MG63 (cell line): ENCODE measurements at regions not wholly inside any gene's neighbourhood (a gene's known extent, or its start where the extent isn't known, plus 50 kb on each side); places are given as distances from the start of the nearest gene placed in this dataset.

Source experiments
- DNase-seq: peaks from one replicate; pipeline ENCODE4 v3.0.0-alpha.2; 2020
- H3K27me3 ChIP-seq: fragments of 250-450 bp; sonication (Bioruptor Pico); 2 replicates; pipeline ENCODE4 v1.5.1; 2020; ENCODE audit warnings: mild to moderate bottlenecking, moderate library complexity
- H3K36me3 ChIP-seq: fragments of 250-450 bp; sonication (Bioruptor Pico); 2 replicates; pipeline ENCODE4 v1.5.1; 2020; ENCODE audit warnings: mild to moderate bottlenecking, moderate library complexity
- H3K4me3 ChIP-seq: fragments of 250-450 bp; sonication (Bioruptor Pico); 2 replicates; pipeline ENCODE4 v1.5.1; 2020; ENCODE audit warnings: mild to moderate bottlenecking, moderate library complexity
- H3K9me3 ChIP-seq: fragments of 250-450 bp; sonication (Bioruptor Pico); 2 replicates; pipeline ENCODE4 v1.5.1; 2020; ENCODE audit warnings: mild to moderate bottlenecking, moderate library complexity

DNA sequence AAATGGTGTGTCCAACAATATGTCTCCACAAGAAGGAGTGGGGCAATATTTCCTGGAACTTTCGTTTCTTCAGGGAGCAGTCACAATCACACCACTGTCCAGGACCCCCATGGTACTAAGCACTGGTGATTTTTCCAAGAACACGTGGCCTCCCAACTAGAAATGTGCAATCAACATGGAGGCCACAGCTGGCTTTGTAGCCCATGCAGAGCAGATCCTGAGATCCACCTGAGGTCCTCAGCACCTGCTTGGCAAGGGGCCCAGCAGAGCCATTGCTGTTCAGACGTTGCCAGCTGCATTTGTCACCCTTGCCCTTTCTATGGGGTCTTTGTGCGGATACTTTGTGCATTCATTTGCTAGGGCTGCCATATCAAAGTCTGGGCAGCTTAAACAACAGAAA, 334.5 kb upstream of the IRX4 start:
- Histone ChIP-seq H3K27me3 (peaks cover 14% of the 10 kb centered on the region; the same call in 1 of the 2 replicates), H3K9me3 (no peaks in the 10 kb centered on the region), H3K36me3 (no peaks in the 10 kb centered on the region), H3K4me3 (no peak overlapping the region)
- DNase-seq = no peak

DNA sequence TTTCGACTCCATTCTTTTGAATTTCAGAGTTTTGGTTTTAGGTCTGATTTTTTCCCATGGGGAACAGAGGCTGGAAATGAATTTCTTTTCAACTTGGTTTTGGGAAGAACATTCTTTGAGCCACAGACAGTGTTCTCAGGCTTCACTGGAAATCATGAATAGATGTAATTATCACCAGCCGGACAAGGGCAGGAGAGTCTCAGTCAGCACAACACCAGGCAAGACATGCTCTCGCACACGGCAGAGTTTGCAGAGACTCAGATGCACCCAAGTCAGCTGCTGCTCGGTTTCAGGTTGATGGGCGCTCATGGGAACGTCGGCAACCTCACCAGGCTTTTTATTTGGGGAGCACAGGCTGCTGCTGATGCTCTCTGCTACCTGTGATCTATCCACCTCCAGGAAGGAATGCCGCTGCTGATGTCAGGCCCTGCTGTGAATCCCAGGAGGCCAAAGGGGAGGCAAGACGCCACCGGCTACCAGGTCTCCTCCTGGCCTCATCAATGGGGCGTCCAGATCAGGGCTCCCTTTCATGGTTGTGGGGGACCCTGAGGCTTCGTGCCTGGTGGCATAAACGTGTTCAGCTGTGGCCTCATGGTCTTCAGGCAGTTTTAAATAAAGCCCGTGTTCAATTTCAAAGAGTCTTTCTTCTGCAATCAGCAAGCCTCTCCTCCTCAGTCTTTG, 332.3 kb upstream of the IRX4 start:
- no peaks in the 10 kb centered on the region for H3K9me3 ChIP-seq
- DNase-seq = no peak
- no peaks in the 10 kb centered on the region for H3K36me3 ChIP-seq
- H3K27me3 ChIP-seq = peaks cover 14% of the 10 kb centered on the region; the same call in 1 of the 2 replicates
- H3K4me3 ChIP-seq = no peak overlapping the region

DNA sequence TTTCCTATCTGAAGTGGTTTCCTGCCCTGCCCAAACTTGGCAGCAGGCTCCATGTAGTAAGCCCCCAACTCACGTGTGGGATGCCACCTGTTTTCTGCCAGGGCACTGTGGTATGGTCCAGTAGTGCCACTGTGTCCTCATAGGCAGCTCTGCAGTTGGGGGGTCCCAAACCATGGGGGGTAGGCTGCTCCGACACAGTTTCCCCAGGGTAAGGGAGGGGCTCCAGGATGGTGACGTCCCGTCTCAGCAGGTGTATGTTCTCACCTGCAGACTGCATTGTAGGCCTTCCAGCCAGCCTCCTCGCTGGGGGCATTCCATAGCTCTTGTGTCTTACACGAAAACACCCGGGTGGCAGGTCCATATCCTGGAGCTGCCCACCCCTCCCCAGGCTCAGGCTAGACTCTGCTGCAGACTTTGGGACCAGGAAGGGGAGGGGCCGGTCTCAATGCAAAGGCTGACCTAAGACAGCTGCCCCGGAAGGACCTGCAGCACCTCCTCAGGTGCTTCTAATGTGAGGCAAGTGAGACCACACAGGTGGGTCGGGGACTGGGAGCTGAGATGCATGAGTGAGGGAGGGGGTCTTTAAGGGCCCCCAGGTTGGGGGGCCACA, 330.5 kb upstream of the IRX4 start:
- H3K36me3 ChIP-seq = no peaks in the 10 kb centered on the region
- no peak for DNase-seq
- peaks cover 16% of the 10 kb centered on the region for H3K27me3 ChIP-seq
- no peaks in the 10 kb centered on the region for H3K9me3 ChIP-seq
- no peak overlapping the region for H3K4me3 ChIP-seq

DNA sequence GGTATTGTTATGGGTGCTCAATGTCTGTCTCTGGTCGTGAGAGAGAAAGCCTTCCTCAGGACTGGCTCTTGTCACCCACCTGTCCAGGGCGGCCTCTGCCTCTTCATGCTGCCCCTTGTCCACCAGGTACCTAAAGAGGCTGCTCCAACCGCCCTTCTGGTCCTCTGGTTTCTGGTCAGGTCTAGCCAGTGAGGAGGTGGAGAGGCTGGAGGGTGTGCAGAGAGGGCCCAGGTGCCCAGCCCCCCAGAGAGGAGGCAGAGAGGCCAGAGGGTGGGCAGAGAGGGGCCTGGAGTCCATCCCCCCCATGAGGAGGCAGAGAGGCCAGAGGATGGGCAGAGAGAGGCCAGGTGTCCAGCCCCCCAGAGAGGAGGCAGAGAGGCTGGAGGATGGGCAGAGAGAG, 329.8 kb upstream of the IRX4 start:
- DNase-seq = no peak
- Histone ChIP-seq H3K27me3 (peaks cover 13% of the 10 kb centered on the region), H3K4me3 (no peak overlapping the region), H3K36me3 (no peaks in the 10 kb centered on the region), H3K9me3 (no peaks in the 10 kb centered on the region)

DNA sequence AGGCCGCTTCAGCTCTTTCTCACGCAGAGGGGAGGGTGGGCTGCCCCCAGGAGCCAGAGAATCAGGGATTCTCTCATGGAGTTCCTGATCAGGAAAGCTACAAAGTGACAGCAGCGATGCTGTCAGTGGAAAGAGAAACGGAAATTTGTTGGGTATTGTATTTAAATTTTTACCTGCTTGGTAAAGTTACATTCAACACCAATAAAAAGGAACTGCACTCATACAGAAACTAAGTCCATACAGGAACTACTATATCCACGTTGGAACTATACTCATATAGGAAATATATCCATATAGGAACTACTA, 325.5 kb upstream of the IRX4 start:
- H3K9me3 ChIP-seq = no peaks in the 10 kb centered on the region
- DNase-seq = no peak

DNA sequence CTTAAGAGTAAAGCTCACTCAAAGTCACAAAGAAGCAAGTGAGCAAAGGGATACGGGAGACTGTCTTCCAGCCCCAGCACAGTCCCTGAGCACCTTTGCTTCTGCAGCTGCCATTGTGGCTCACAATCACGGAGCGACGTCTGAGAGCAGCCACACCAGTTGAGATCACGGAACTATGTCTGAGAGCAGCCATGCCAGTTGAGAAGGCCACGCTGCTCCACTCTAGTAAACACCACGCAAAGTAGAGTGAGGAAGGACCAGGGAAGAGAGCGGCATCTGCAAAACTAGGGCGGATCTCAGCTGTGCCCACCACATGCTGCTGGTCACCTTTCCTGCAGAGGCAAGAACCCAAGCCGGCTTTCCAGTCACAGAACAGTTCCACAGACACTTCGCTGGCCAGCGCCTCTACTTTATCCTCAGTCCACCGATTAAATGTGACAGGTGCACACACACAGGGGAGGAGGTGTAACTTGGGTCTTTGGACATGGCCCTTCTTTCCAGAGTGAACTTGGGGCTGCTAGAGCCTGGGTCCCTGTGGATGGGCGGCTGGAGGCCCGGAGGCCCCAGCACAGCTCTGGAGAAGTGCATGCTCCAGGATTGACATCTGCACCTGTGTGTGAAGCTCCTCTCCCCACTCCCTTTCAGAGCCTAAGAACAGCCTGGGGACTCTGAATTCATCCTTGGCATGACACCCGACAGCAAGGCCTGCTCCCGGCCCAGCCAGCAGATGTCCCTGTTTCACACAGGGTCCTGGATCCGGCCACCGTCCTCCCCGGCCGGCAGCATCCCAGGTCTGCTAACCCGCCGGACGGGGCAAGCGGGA, 324.9 kb upstream of the IRX4 start:
- peaks cover 2% of the 10 kb centered on the region; the same call in 1 of the 2 replicates for H3K27me3 ChIP-seq
- no peak overlapping the region for H3K4me3 ChIP-seq
- no peaks in the 10 kb centered on the region for H3K36me3 ChIP-seq
- peak; percentile 36 for DNase-seq
- no peaks in the 10 kb centered on the region for H3K9me3 ChIP-seq

More for the DNA sequence above, 325.5 kb upstream of the IRX4 start:
- Histone ChIP-seq H3K27me3 (peaks cover 2% of the 10 kb centered on the region; the same call in 1 of the 2 replicates), H3K4me3 (no peak overlapping the region), H3K36me3 (no peaks in the 10 kb centered on the region)

DNA sequence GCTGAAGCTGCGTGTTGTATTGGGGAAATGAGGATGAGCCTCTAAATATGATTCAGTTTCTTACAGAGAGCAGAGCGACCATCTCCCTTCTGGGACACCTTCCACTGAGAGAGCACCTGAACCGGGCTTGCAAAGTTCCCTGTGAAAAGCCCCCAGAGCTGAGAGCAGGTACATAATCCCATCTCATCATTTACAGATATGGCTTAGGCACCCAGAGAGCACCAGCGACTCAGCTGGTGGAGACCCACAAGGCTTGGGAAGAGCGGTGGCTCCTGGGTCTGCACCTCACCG, 324.3 kb upstream of the IRX4 start:
- Histone ChIP-seq H3K9me3 (no peaks in the 10 kb centered on the region), H3K36me3 (no peaks in the 10 kb centered on the region), H3K27me3 (peaks cover 2% of the 10 kb centered on the region; the same call in 1 of the 2 replicates), H3K4me3 (no peak overlapping the region)
- no peak for DNase-seq

DNA sequence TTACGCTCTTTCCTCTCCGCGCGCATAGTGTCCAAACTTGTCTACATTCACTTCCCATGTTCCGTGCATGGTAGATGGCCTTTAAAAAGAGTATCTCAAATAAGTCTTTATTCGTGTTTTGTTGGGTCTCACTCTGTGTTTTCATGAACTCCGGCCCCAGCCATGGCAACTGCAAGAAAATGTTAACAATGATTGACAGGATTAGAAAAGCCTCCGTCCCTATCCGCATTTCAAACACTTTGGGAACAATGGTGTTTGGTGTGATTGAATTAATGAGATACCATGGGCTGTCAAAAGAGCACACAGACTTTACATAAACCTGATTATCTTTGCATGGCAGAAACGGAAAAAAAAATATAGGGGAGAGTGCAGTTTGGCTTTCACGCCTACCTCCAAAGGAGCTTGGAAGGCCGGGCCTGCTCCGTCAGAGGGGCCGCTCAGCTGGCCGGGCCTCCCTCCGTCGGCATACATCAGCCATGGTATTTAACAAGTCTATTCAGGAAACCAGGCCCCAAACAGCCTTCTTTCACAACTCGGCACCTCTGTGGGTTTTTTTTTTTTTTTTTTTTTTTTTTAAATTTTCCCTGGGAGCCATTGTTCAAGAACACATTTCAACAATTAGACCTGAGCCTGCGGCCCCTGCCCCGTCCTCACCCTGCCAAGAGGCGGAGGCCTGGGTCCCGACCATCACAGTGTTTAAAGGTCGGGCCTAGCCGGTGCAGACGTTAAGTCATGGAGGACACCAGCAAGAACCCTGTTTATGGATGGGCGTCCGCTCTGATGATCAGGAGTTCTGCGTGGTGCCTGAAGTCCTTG, 323.8 kb upstream of the IRX4 start:
- no peaks in the 10 kb centered on the region for H3K9me3 ChIP-seq
- peaks cover 2% of the 10 kb centered on the region; the same call in 1 of the 2 replicates for H3K27me3 ChIP-seq
- DNase-seq = no peak
- no peaks in the 10 kb centered on the region for H3K36me3 ChIP-seq
- no peak overlapping the region for H3K4me3 ChIP-seq

DNA sequence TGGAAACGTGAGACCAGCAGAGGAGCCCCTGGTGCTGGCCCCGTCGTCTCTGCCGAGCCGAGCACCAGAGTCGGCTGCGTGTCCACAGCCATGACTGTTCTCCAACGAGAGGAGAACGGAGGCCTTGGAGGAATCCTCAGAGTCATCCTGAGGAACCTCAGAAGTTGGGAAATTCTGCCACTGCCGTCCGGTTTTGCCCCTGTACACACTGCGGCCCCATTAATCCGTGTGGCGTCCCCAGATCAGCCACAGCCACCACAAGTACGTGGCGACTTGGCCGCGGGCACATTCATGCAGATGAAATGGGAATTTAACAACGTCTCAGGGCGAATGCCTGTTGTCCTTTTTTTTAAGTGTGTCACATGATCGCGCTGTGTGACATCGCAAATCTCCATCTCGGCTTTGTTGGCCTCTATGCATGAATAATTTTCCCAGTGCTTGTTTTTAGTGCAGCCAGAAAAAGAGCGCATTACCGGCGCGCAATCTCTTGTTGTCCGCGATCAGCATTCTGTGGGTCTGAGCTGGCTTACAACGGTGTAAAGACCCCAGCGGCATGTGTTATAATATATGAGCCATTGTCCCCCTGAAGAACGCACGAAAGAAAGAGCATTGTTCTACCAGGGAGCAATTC, 323.0 kb upstream of the IRX4 start:
- H3K9me3 ChIP-seq = no peaks in the 10 kb centered on the region
- no peaks in the 10 kb centered on the region for H3K36me3 ChIP-seq
- peaks cover 10% of the 10 kb centered on the region; the same call in 1 of the 2 replicates for H3K27me3 ChIP-seq
- no peak for DNase-seq
- no peak overlapping the region for H3K4me3 ChIP-seq

DNA sequence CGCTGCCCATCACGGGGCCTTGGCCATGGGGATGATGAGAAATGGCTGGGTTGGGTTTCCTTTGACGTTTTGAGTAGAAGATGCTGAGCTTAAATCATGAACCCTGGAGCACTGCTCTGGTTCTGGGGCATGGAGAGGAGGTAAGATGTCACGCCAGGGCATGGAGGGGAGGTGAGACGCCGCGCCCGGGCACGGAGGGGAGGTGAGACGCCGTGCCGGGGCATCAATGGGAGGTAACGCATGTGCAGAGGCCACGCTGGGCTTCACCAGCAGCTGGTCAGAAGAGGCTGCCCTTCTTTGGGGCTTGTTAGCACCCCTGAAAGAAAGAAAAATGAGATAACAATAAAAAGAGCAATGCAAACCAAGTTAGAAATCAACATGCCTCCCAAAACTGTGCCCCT, 322.5 kb upstream of the IRX4 start:
- no peak for DNase-seq
- Histone ChIP-seq H3K27me3 (peaks cover 15% of the 10 kb centered on the region; the same call in 1 of the 2 replicates), H3K36me3 (no peaks in the 10 kb centered on the region), H3K4me3 (no peak overlapping the region), H3K9me3 (no peaks in the 10 kb centered on the region)

DNA sequence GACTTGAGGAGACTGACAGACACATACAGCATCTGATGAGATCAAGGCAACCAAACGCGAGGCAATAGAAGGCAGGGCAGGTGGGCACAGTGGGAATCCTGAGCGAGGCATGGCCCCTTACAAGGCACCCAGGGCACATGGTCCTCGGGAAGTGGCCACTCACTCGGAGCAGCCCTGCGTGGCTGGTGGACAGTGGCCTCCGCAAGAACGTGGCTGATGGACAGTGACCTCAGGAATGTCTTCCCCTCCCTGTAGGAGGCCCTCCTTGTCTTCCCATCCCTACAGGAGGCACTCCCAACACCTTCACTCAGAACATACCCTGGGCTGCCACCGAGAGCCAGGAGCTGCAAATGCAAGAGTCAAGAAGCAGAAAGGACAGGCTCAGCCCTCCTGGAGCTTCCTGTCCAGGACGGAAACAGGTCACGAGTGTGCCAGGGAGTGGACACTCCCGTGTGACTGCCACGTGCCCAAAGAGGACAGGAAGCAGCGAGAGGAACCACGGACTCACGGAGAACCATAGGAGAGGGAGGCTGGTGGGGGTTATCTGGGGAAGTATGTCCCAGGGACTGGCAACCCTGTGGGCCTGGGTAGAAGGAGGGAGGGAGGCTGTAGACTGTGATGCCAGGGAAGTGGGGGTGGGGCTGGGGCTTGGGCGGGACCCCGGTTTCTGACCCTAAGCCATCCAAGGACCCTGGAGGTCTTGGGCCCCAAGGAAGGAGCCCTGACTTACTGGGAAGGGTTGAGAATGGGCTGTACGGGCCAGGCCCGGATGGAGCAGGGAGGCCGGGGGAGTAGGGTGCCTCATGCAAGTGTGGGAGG, 321.9 kb upstream of the IRX4 start:
- no peak overlapping the region for H3K4me3 ChIP-seq
- DNase-seq = no peak
- no peaks in the 10 kb centered on the region for H3K36me3 ChIP-seq
- H3K9me3 ChIP-seq = no peaks in the 10 kb centered on the region
- H3K27me3 ChIP-seq = peaks cover 20% of the 10 kb centered on the region

DNA sequence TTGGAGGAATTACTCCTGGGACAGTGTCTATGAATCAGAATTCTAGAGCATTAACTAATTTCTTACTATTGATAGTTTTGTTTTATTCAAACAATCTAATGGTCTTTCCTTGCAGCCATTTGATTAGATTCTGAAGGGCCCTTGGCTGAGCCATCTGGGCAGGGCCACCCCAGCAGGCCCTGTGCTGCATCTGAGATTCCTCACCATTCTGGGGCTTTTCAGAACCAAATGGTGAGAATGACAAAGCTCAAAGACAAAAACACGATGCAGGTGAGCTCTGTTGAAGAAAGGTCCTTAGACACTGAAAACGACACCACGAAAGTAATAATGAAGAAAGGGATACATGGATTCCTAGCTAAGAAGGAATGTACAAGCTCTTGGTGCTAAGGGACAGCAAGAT, 321.0 kb upstream of the IRX4 start:
- Histone ChIP-seq H3K9me3 (no peaks in the 10 kb centered on the region), H3K36me3 (no peaks in the 10 kb centered on the region), H3K27me3 (peaks cover 24% of the 10 kb centered on the region), H3K4me3 (no peak overlapping the region)
- DNase-seq = no peak

DNA sequence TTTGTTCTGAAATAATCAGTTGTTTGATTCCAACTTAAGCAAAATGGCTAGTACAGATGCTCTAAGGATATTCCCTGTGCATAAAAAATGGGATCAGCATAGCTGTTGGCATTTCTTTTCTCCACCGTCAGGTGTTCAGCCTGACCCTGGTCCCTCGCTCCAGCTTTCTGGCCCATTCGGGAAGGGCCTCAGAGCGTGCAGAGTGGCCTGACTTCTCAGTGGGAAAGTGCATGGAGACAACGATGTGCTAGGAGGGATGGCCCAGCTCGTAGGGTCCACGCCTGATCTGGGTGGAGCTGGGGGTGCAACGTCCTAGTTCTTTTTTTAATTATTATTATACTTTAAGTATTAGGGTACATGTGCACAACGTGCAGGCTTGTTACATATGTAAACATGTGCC, 319.1 kb upstream of the IRX4 start:
- Histone ChIP-seq H3K4me3 (no peak overlapping the region), H3K9me3 (no peaks in the 10 kb centered on the region), H3K27me3 (peaks cover 41% of the 10 kb centered on the region), H3K36me3 (no peaks in the 10 kb centered on the region)
- no peak for DNase-seq

DNA sequence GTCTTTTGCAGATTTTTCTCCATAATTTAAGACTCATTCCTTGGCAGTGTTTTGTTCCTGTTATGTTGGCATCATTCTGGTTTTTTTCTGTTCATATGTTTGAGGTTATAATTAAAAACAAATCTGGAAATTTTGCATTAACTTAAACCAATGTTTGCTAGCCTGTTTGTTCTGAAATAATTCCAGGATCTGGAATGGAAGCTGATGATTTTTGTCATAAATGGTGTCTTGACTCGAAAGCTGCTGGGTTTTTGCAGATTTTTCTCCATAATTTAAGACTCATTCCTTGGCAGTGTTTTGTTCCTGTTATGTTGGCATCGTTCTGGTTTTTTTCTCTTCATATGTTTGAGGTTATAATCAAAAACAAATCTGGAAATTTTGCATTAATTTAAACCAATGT, 318.7 kb upstream of the IRX4 start:
- H3K4me3 ChIP-seq = no peak overlapping the region
- DNase-seq = no peak
- peaks cover 46% of the 10 kb centered on the region for H3K27me3 ChIP-seq
- H3K36me3 ChIP-seq = no peaks in the 10 kb centered on the region
- no peaks in the 10 kb centered on the region for H3K9me3 ChIP-seq

DNA sequence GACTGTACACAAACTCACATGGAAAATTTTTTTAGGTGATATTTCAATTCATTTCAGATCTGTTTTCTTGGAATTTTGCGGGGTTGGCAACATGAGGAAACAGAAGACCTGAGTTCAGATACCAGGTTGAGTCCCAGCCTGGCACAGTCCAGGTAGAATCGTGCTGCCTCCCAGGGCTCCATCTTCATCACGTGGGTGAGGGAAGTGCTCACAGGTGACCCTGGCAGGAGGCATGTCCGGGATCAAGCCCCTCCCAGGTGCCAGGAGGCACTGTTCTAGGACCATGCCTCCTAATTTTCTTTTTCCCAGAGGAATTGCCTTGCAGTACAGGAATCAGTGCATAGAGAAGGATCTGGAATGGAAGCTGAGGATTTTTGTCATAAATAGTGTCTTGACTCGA, 318.3 kb upstream of the IRX4 start:
- H3K36me3 ChIP-seq = no peaks in the 10 kb centered on the region
- no peak for DNase-seq

More for the DNA sequence above, 318.3 kb upstream of the IRX4 start:
- H3K27me3 ChIP-seq = peaks cover 50% of the 10 kb centered on the region
- H3K9me3 ChIP-seq = no peaks in the 10 kb centered on the region
- H3K4me3 ChIP-seq = no peak overlapping the region
